ENCODE measurements at regions not wholly inside any gene's neighbourhood (a gene's known extent, or its start where the extent isn't known, plus 50 kb on each side); places are given as distances from the start of the nearest gene placed in this dataset.
"Not testable (repeated sequence)": the region's sequence is repeated elsewhere in the genome, so short reads cannot be mapped to it uniquely, and the experiment has no call there.

GRCh38 chrX:155819525-155819924 is 61.6 kb upstream of the VAMP7 start:
- TF ChIP-seq CHD1 (IDR thresholded peaks at IDR 0.05; ENCODE audit: low read depth, low read length) (no peak), BHLHE40 (IDR thresholded peaks at IDR 0.05; ENCODE audit: low read depth, low read length) (no peak), RCOR1 (IDR thresholded peaks at IDR 0.05; ENCODE audit: insufficient replicate concordance, low read length) (no peak), CEBPB (IDR thresholded peaks at IDR 0.05; ENCODE audit: low read depth, low read length) (no peak), MXI1 (IDR thresholded peaks at IDR 0.05; ENCODE audit: borderline replicate concordance, low read depth, low read length) (no peak)
- TF ChIP-seq, protein P1, sequence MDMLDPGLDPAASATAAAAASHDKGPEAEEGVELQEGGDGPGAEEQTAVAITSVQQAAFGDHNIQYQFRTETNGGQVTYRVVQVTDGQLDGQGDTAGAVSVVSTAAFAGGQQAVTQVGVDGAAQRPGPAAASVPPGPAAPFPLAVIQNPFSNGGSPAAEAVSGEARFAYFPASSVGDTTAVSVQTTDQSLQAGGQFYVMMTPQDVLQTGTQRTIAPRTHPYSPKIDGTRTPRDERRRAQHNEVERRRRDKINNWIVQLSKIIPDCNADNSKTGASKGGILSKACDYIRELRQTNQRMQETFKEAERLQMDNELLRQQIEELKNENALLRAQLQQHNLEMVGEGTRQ (IDR thresholded peaks at IDR 0.05; ENCODE audit: low read depth, low read length), result no peak
- DNase-seq, result no peak
- Histone ChIP-seq H3K27me3 (ENCODE audit: control insufficient read depth, insufficient read depth, low read length) (no peaks in the 10 kb centered on the region), H2BK20ac (ENCODE audit: low read depth, low read length) (no peak overlapping the region), H4K5ac (ENCODE audit: low read depth, low read length) (no peak overlapping the region), H3K14ac (replicated peaks; ENCODE audit: low read depth, low read length) (no peak overlapping the region), H3K36me3 (ENCODE audit: control insufficient read depth, insufficient read depth, low read length) (no peaks in the 10 kb centered on the region), H3K23ac (ENCODE audit: low read depth, low read length) (no peak overlapping the region), H3K18ac (ENCODE audit: low read depth, low read length) (no peak overlapping the region), H3K9me3 (ENCODE audit: control insufficient read depth, insufficient read depth, low read length) (no peaks in the 10 kb centered on the region), H3K56ac (ENCODE audit: extremely low read depth, insufficient read depth, low read length) (no peak overlapping the region), H3K79me1 (ENCODE audit: low read depth in 1 of 2, low read length in 2 of 2) (no peaks in the 10 kb centered on the region), H4K91ac (ENCODE audit: insufficient read depth, low read depth, low read length) (no peak overlapping the region), H3K4ac (ENCODE audit: low read depth, low read length) (no peak overlapping the region), H3K9me1 (ENCODE audit: insufficient read depth, low read length) (no peaks in the 10 kb centered on the region), H2AFZ (replicated peaks; ENCODE audit: low read length, poor library complexity) (no peak overlapping the region), H2AK9ac (replicated peaks; ENCODE audit: low read depth, low read length, poor library complexity) (no peak overlapping the region), H2BK120ac (ENCODE audit: low read depth, low read length) (no peak overlapping the region), H4K20me1 (ENCODE audit: insufficient read depth, low read length) (no peaks in the 10 kb centered on the region), H3K9ac (ENCODE audit: low read depth, low read length) (no peak overlapping the region), H2AK5ac (ENCODE audit: low read depth, low read length) (no peak overlapping the region), H2BK15ac (ENCODE audit: low read depth, low read length) (no peak overlapping the region), H4K8ac (ENCODE audit: low read depth in 2 of 2, low read length in 2 of 2) (no peak overlapping the region), H3K4me1 (ENCODE audit: control insufficient read depth, insufficient read depth, low read length) (no peaks in the 10 kb centered on the region), H2BK5ac (ENCODE audit: low read depth, low read length, poor library complexity, severe bottlenecking) (no peak overlapping the region), H3K27ac (ENCODE audit: insufficient read depth, low read length) (no peak overlapping the region), H3K4me3 (ENCODE audit: insufficient read depth, low read depth, low read length) (no peak overlapping the region), H3K4me2 (ENCODE audit: low read depth, low read length) (no peak overlapping the region)
- dilution Hi-C loops (cut with HindIII; ENCODE audit: low sequenced_read_pairs, unreplicated experiment) (no loop called here), intact Hi-C loops (cut with micrococcal nuclease) (no loop called here), in situ Hi-C loops (cut with MboI; ENCODE audit: low sequenced_read_pairs) (no loop called here)
- no TSS peak for BruUV-seq (replicated peaks)
- ChIA-PET CTCF (no interaction called here), POLR2A (ENCODE audit: unreplicated experiment) (no interaction called here)
- ATAC-seq (ENCODE audit: low read depth), result no peak

DNA sequence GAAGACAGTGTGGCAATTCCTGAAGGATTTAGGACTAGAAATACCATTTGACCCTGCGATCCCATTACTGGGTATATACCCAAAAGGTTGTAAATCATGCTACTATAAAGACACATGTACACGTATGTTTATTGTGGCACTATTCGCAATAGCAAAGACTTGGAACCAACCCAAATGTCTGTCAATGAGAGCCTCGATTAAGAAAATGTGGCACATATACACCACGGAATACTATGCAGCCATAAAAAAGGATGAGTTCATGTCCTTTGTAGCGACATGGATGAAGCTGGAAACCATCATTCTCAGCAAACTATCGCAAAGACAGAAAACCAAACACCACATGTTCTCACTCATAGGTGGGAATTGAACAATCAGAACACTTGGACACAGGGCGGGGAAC is 66.8 kb upstream of the VAMP7 start:
- H3K4ac ChIP-seq (ENCODE audit: low read depth, low read length); H4K20me1 ChIP-seq (ENCODE audit: insufficient read depth, low read length); intact Hi-C loops (cut with micrococcal nuclease); H3K27me3 ChIP-seq (ENCODE audit: control insufficient read depth, insufficient read depth, low read length); ATAC-seq (ENCODE audit: low read depth); H3K18ac ChIP-seq (ENCODE audit: low read depth, low read length); CTCF ChIA-PET; POLR2A ChIA-PET (ENCODE audit: unreplicated experiment); H2BK5ac ChIP-seq (ENCODE audit: low read depth, low read length, poor library complexity, severe bottlenecking); H3K4me1 ChIP-seq (ENCODE audit: control insufficient read depth, insufficient read depth, low read length); H4K91ac ChIP-seq (ENCODE audit: insufficient read depth, low read depth, low read length); BruUV-seq (replicated peaks); H3K79me1 ChIP-seq (ENCODE audit: low read depth in 1 of 2, low read length in 2 of 2); H3K4me2 ChIP-seq (ENCODE audit: low read depth, low read length); H3K23ac ChIP-seq (ENCODE audit: low read depth, low read length); H3K56ac ChIP-seq (ENCODE audit: extremely low read depth, insufficient read depth, low read length); H3K27ac ChIP-seq (ENCODE audit: insufficient read depth, low read length); H2AK9ac ChIP-seq (replicated peaks; ENCODE audit: low read depth, low read length, poor library complexity); in situ Hi-C loops (cut with MboI; ENCODE audit: low sequenced_read_pairs); H2BK120ac ChIP-seq (ENCODE audit: low read depth, low read length); H3K36me3 ChIP-seq (ENCODE audit: control insufficient read depth, insufficient read depth, low read length); DNase-seq; H3K14ac ChIP-seq (replicated peaks; ENCODE audit: low read depth, low read length); H3K9me3 ChIP-seq (ENCODE audit: control insufficient read depth, insufficient read depth, low read length); H2BK20ac ChIP-seq (ENCODE audit: low read depth, low read length); dilution Hi-C loops (cut with HindIII; ENCODE audit: low sequenced_read_pairs, unreplicated experiment); H4K5ac ChIP-seq (ENCODE audit: low read depth, low read length); H2AFZ ChIP-seq (replicated peaks; ENCODE audit: low read length, poor library complexity); H2BK15ac ChIP-seq (ENCODE audit: low read depth, low read length); H3K9me1 ChIP-seq (ENCODE audit: insufficient read depth, low read length); H3K4me3 ChIP-seq (ENCODE audit: insufficient read depth, low read depth, low read length); H4K8ac ChIP-seq (ENCODE audit: low read depth in 2 of 2, low read length in 2 of 2); H3K9ac ChIP-seq (ENCODE audit: low read depth, low read length); H2AK5ac ChIP-seq (ENCODE audit: low read depth, low read length): not testable (repeated sequence)
- no CpG with 5 or more reads among the region's 8 CpGs for WGBS, 2 experiments (ENCODE audit: extremely low coverage in 2 of 2, insufficient read length in 1 of 2)
